ENCODE measurements at regions not wholly inside any gene's neighbourhood (a gene's known extent, or its start where the extent isn't known, plus 50 kb on each side); places are given as distances from the start of the nearest gene placed in this dataset.
"Not testable (repeated sequence)": the region's sequence is repeated elsewhere in the genome, so short reads cannot be mapped to it uniquely, and the experiment has no call there.

DNA sequence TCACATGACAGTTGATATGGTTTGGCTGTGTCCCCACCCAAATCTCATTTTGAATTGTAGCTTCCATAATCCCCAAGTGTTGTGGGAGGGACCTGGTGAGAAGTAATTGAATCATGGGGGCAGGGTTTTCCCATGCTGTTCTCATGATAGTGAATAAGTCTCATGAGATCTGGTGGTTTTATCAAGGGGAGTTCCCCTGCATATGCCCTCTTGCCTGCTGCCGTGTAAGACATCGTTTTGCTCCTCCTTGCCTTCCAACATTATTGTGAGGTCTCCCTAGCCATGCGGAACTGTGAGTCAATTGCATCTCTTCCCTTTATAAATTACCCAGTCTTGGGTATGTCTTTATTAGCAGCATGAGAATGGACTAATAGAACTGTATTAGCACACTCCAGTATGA lies 382.4 kb upstream of the PODXL start:
- intact Hi-C loops (cut with micrococcal nuclease); BruUV-seq (replicated peaks); H3K4me2 ChIP-seq (ENCODE audit: insufficient read depth, low read length); FAIRE-seq; dilution Hi-C loops (cut with MboI; ENCODE audit: extremely low pct_ligation_motif_present, low sequenced_read_pairs); H3K27ac ChIP-seq (ENCODE audit: insufficient read depth, low read depth, low read length); DNase-seq (ENCODE audit: low read depth, low spot score); H3K9me1 ChIP-seq (replicated peaks; ENCODE audit: control insufficient read depth, extremely low read depth, insufficient read depth, low read length); H3K9ac ChIP-seq (replicated peaks; ENCODE audit: extremely low read depth, insufficient read depth, low read length); H3K4me1 ChIP-seq (ENCODE audit: control insufficient read depth, extremely low read depth, insufficient read depth, low read length); H2AFZ ChIP-seq (ENCODE audit: low read depth, low read length); H3K36me3 ChIP-seq (ENCODE audit: control insufficient read depth in 2 of 2, extremely low read depth in 1 of 2, insufficient read depth in 2 of 2, low read length in 2 of 2); POLR2A ChIA-PET; H3K9me3 ChIP-seq (replicated peaks; ENCODE audit: control insufficient read depth, insufficient read depth, low read length); H4K20me1 ChIP-seq (replicated peaks; ENCODE audit: control insufficient read depth, extremely low read depth, insufficient read depth, low read length); H3K4me3 ChIP-seq (replicated peaks in 1 of 3; ENCODE audit: insufficient read depth in 1 of 3, low read depth in 1 of 3, low read length in 3 of 3); H3K79me2 ChIP-seq (ENCODE audit: control insufficient read depth, insufficient read depth, low read length): not testable (repeated sequence)
- peaks cover 10 to 19% of the 10 kb centered on the region in 2 experiments for H3K27me3 ChIP-seq (ENCODE audit: control insufficient read depth in 2 of 2, insufficient read depth in 2 of 2, low read length in 2 of 2)
- CTCF ChIA-PET = interaction anchor here (5.2 kb wide), 1 partner anchor 80 kb away, joined by 24 read pairs; no protein-coding TSS in a partner anchor

DNA sequence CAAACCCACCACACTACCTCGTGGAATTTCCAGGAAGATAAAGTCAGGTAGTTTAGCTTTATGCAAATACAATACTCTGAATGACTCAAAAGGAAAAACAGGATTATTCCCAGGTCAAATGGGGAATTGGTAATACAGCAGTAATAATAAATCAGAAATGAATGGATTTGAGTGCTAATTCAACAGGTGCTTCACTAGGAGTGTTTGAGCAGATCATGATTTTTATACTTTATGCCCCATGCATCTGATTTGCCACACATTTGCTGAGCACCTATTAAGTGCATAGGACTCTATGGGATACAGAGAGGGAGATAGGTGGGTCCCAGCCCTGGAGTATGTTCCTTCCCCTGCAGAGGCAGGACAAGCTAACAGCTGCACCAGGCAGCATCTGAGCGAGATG lies 381.4 kb upstream of the PODXL start:
- FAIRE-seq = no peak
- POLR2A ChIA-PET = no interaction called here
- no peaks in the 10 kb centered on the region for H4K20me1 ChIP-seq (replicated peaks; ENCODE audit: control insufficient read depth, extremely low read depth, insufficient read depth, low read length)
- TF ChIP-seq POLR2AphosphoS5 (IDR thresholded peaks at IDR 0.05; ENCODE audit: insufficient read depth, low read depth, low read length) = no peak
- TF ChIP-seq MYC (IDR thresholded peaks at IDR 0.05; ENCODE audit: low read depth, low read length) = no peak
- no peak for TF ChIP-seq POLR2A (IDR thresholded peaks at IDR 0.05; ENCODE audit: low read depth, low read length)
- no peak for TF ChIP-seq GATA2 (IDR thresholded peaks at IDR 0.05; ENCODE audit: insufficient read depth, insufficient read length, low read depth, low read length)
- no peak for TF ChIP-seq JUN (IDR thresholded peaks at IDR 0.05; ENCODE audit: borderline replicate concordance, insufficient read depth, insufficient read length, low read depth)
- H3K36me3 ChIP-seq (ENCODE audit: control insufficient read depth in 2 of 2, extremely low read depth in 1 of 2, insufficient read depth in 2 of 2, low read length in 2 of 2) = no peaks in the 10 kb centered on the region
- intact Hi-C loops (cut with micrococcal nuclease) = no loop called here
- H2AFZ ChIP-seq (ENCODE audit: low read depth, low read length) = no peak overlapping the region
- no peaks in the 10 kb centered on the region for H3K79me2 ChIP-seq (ENCODE audit: control insufficient read depth, insufficient read depth, low read length)
- BruUV-seq (replicated peaks) = no TSS peak
- H3K9ac ChIP-seq (replicated peaks; ENCODE audit: extremely low read depth, insufficient read depth, low read length) = no peak overlapping the region
- H3K27ac ChIP-seq (ENCODE audit: insufficient read depth, low read depth, low read length) = no peak overlapping the region
- dilution Hi-C loops (cut with MboI; ENCODE audit: extremely low pct_ligation_motif_present, low sequenced_read_pairs) = no loop called here
- CTCF ChIA-PET = interaction anchor here (5.2 kb wide), 1 partner anchor 79 kb away, joined by 24 read pairs; no protein-coding TSS in a partner anchor
- no peaks in the 10 kb centered on the region for H3K4me1 ChIP-seq (ENCODE audit: control insufficient read depth, extremely low read depth, insufficient read depth, low read length)
- peaks cover 8 to 15% of the 10 kb centered on the region in 2 experiments for H3K27me3 ChIP-seq (ENCODE audit: control insufficient read depth in 2 of 2, insufficient read depth in 2 of 2, low read length in 2 of 2)
- DNase-seq (ENCODE audit: low read depth, low spot score) = no peak
- no peak overlapping the region for H3K4me3 ChIP-seq (replicated peaks in 1 of 3; ENCODE audit: insufficient read depth in 1 of 3, low read depth in 1 of 3, low read length in 3 of 3)
- H3K9me3 ChIP-seq (replicated peaks; ENCODE audit: control insufficient read depth, insufficient read depth, low read length) = no peaks in the 10 kb centered on the region
- no peaks in the 10 kb centered on the region for H3K9me1 ChIP-seq (replicated peaks; ENCODE audit: control insufficient read depth, extremely low read depth, insufficient read depth, low read length)
- no peak overlapping the region for H3K4me2 ChIP-seq (ENCODE audit: insufficient read depth, low read length)
